ENCODE measurements at regions not wholly inside any gene's neighbourhood (a gene's known extent, or its start where the extent isn't known, plus 50 kb on each side); places are given as distances from the start of the nearest gene placed in this dataset.
"Not testable (repeated sequence)": the region's sequence is repeated elsewhere in the genome, so short reads cannot be mapped to it uniquely, and the experiment has no call there.

DNA sequence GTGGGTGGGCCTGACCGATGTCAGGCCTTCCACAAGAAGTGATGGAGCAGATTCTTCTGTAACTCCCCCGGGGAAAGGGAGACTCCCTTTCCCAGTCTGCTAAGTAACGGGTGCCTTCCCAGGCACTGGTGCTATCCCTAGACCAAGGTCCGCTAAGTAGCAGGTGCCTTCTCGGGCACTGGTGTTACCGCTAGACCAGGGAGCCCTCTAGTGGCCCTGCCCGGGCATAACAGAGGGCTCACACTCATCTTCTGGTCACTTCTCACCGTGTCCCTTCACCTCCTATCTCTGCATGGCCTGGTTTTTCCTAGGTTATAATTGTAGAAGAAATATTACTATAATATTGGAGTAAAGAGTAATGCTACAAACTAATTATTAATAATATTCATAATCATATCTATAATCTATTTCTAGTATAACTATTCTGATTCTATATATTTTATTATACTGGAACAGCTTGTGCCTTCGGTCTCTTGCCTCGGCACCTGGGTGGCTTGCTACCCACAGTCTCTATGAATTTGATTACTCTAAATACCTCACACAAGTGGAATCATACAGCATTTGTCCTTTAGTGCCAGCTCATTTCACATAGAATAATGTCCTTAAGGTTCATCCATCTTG lies 1378.7 kb downstream of the XPNPEP1 start:
- H3K4me1 Mint-ChIP-seq = no peaks in the 10 kb centered on the region
- H3K27ac Mint-ChIP-seq = no peak overlapping the region
- H3K9me3 Mint-ChIP-seq = no peaks in the 10 kb centered on the region
- peak; percentile 29 for DNase-seq
- CTCF ChIA-PET = no interaction called here
- POLR2A ChIA-PET = no interaction called here
- H3K4me3 Mint-ChIP-seq = no peak overlapping the region
- no peaks in the 10 kb centered on the region for H3K36me3 Mint-ChIP-seq (ENCODE audit: low read depth)
- no peaks in the 10 kb centered on the region for H3K27me3 Mint-ChIP-seq

DNA sequence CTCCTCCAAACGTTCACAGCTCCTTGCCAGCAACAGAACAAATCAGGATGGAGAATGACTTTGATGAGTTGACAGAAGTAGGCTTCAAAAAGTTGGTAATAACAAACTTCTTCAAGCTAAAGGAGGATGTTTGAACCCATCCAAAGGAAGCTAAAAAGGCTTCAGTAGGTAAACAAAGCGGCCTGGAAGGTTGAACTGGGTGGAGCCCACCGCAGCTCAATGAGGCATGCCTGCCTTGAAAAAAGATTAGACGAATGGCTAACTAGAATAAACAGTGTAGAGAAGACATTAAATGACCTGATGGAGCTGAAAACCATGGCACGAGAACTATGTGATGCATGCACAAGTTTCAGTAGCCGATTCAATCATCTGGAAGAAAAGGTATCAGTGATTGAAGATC lies 1369.0 kb upstream of the SORCS1 start:
- H3K4me1 Mint-ChIP-seq; H3K36me3 Mint-ChIP-seq (ENCODE audit: low read depth); H3K9me3 Mint-ChIP-seq; H3K27ac Mint-ChIP-seq; CTCF ChIA-PET; DNase-seq; POLR2A ChIA-PET; H3K4me3 Mint-ChIP-seq; H3K27me3 Mint-ChIP-seq: not testable (repeated sequence)

DNA sequence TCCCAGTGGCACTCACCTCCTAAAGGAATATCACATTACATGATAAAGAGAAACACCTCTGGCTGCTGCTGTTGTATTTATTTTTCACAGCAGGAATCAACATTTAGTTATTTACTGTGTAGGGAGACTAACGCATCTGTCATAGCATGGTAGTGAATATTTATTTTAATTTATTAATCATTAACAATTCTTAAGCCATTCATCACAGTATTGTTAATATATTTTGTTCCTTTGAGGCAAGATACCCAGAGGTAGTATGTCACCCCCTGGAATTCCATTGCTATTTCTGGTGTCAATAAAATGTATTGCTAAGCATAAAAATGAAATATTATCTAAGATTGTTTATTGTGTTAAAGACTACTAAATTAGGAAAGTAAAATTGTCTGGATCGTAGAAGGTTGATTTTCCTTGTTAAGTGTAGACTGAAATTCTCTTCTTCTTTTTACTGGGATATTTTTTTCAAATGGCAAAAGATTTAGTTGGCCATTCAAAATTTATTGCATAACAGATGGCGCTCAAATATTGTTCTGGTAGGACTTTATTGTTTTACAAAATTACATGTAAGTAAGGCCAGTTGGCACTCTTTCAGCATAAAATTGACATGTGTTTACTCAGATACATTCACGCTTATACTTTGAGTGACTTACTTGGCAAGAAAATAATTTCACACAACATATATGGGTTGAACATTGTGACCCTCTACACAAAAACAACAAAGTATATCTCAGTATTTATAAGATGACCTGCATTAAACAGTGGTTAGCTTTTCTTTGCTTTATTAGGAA lies 1358.7 kb upstream of the SORCS1 start:
- POLR2A ChIA-PET = no interaction called here
- H3K36me3 Mint-ChIP-seq (ENCODE audit: low read depth) = no peaks in the 10 kb centered on the region
- H3K27ac Mint-ChIP-seq = no peak overlapping the region
- no peaks in the 10 kb centered on the region for H3K27me3 Mint-ChIP-seq
- no peak for DNase-seq
- no peak overlapping the region for H3K4me3 Mint-ChIP-seq
- H3K4me1 Mint-ChIP-seq = no peaks in the 10 kb centered on the region
- H3K9me3 Mint-ChIP-seq = peaks cover 3% of the 10 kb centered on the region
- CTCF ChIA-PET = no interaction called here

DNA sequence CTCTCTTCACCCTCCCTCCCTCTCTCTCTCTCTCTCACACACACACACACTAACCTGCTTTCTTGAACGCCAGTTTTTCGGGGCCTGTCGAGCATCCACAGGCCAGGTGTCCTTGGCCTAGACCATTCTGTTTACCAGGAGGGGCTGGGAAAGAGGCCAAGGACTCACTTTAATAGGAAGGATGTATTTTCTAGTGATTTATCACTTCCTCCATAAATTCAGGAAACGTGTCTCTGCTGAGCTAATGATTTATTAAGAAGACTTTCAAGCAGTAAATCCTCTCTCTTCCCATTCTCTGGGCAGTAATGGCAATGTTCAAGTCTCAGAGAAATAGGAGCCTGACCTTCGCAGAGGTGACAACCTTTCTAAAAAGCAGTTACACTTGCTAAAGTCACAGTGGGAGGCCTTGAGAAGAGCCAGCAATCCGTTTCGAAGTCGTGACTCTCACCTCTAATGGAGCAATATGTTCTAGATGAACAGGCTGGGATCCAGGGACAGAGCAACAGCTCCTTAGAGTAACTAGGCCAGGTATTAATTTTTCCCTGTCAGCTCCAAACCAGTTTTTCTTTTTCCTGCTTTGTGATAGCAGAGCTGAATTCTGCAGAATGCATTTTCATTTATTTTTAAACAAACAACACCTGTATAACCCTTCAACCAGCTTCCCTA lies 1357.5 kb upstream of the SORCS1 start:
- H3K9me3 Mint-ChIP-seq = peaks cover 4% of the 10 kb centered on the region
- H3K4me1 Mint-ChIP-seq = no peaks in the 10 kb centered on the region
- no peak for DNase-seq
- H3K36me3 Mint-ChIP-seq (ENCODE audit: low read depth) = no peaks in the 10 kb centered on the region
- ChIA-PET POLR2A (no interaction called here), CTCF (no interaction called here)
- no peak overlapping the region for H3K27ac Mint-ChIP-seq
- no peak overlapping the region for H3K4me3 Mint-ChIP-seq
- no peaks in the 10 kb centered on the region for H3K27me3 Mint-ChIP-seq

DNA sequence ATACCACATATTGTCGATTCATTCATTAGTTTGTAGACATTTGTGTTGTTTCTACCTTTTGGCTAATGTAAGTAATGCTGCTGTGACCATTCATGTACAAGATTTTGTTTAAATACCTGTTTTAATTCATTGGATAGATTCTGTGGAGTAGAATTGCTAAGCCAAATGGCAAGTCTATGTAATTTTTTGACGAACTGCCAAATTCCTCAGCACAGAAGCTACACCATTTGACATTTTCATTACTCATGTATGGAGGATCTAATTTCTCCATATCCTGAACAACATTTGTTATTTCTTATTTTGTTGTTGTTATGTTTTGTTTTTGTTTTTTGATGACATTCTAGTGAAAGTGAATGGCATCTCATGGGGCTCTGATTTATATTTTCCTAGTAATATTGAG lies 1351.3 kb upstream of the SORCS1 start:
- Mint-ChIP-seq H3K9me3 (peaks cover 2% of the 10 kb centered on the region), H3K4me3 (no peak overlapping the region), H3K4me1 (no peaks in the 10 kb centered on the region), H3K27me3 (no peaks in the 10 kb centered on the region), H3K36me3 (ENCODE audit: low read depth) (no peaks in the 10 kb centered on the region), H3K27ac (no peak overlapping the region)
- CTCF ChIA-PET = no interaction called here
- no peak for DNase-seq
- POLR2A ChIA-PET = no interaction called here

DNA sequence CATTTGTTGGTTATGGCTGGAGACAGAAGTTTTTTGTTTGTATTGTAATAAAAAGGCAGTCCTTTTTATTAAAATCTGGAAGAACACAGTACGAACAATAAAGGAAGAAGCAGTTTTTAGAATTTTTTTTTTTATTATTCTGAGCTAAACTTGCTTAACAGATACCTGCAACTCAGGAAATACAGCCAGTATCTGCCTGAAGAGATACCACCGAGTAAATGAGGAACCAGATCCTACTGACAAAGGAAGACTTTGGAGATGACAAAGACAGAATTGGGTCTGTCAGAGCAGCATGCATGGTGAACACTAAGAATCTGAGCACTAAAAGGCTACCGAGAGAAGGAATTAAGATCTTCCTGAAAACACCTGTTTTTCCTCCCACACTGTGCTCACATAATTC lies 1335.9 kb upstream of the SORCS1 start:
- no peak overlapping the region for H3K27ac Mint-ChIP-seq
- no peak overlapping the region for H3K4me3 Mint-ChIP-seq
- no peak for DNase-seq
- ChIA-PET POLR2A (no interaction called here), CTCF (no interaction called here)
- no peaks in the 10 kb centered on the region for H3K36me3 Mint-ChIP-seq (ENCODE audit: low read depth)
- H3K27me3 Mint-ChIP-seq = no peaks in the 10 kb centered on the region
- H3K9me3 Mint-ChIP-seq = peaks cover 20% of the 10 kb centered on the region
- no peaks in the 10 kb centered on the region for H3K4me1 Mint-ChIP-seq

DNA sequence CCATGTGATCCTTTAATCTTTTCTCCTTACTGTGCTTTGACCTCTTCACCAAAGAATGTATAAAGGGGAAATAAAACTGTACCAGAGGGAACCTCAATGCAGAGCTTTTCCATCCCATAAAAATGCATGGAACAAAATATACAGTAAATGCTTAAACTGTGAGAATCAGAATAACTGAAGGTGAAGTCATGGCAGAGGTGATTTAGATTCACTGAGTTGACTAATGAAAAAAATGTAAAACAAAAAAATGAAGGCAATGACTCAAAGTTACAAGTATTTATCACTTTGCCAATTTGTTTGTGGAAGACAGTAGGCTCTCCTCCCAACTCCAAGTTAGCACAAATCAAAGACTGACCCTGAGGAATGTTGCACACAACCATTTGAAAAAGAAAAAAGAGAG lies 1331.6 kb upstream of the SORCS1 start:
- CTCF ChIA-PET = no interaction called here
- H3K9me3 Mint-ChIP-seq = peaks cover 5% of the 10 kb centered on the region
- H3K4me3 Mint-ChIP-seq = no peak overlapping the region
- no peaks in the 10 kb centered on the region for H3K27me3 Mint-ChIP-seq
- H3K36me3 Mint-ChIP-seq (ENCODE audit: low read depth) = no peaks in the 10 kb centered on the region
- no peaks in the 10 kb centered on the region for H3K4me1 Mint-ChIP-seq
- DNase-seq = no peak
- POLR2A ChIA-PET = no interaction called here
- no peak overlapping the region for H3K27ac Mint-ChIP-seq

DNA sequence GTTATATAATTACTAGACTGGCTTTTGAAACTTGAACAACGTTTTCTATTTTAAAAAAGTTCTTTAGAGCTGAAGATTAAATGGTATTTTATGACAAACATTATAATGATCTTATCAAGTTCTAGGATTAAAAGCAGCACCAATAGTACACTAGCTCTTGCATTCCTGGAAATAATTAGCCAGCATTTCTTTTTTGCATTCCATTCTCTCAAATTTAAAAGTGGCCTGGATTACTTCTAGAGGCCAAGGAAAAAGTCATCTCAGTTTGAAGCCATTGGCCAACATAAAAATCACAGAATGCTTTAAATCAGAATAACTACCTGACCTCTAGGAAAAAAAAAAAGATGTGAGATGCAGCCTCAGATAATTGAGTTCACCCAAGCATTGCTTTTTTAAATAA lies 1326.4 kb upstream of the SORCS1 start:
- no peak overlapping the region for H3K27ac Mint-ChIP-seq
- H3K27me3 Mint-ChIP-seq = no peaks in the 10 kb centered on the region
- no peak for DNase-seq
- no peaks in the 10 kb centered on the region for H3K36me3 Mint-ChIP-seq (ENCODE audit: low read depth)
- H3K4me3 Mint-ChIP-seq = no peak overlapping the region
- ChIA-PET POLR2A (no interaction called here), CTCF (no interaction called here)
- no peaks in the 10 kb centered on the region for H3K4me1 Mint-ChIP-seq
- H3K9me3 Mint-ChIP-seq = peaks cover 7% of the 10 kb centered on the region

DNA sequence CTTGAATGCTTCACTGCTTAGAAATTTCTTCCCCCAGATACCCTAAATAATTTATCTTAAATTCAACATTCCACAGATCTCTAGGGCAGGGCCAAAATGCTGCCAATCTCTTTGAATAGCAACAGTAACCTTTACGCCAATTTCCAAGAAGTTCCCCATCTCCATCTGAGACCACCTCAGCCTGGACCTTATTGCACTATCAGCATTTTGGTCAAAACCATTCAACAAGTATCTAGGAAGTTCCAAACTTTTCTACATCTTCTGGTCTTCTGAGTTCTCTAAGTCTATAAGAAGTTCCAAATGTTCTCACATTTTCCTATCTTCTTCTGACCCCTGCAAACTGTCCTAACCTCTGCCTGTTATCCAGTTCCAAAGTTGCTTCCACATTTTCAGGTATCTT lies 1306.9 kb upstream of the SORCS1 start:
- no peak for DNase-seq
- Mint-ChIP-seq H3K27me3 (peaks cover 2% of the 10 kb centered on the region), H3K4me1 (no peaks in the 10 kb centered on the region), H3K4me3 (no peak overlapping the region), H3K27ac (no peak overlapping the region), H3K36me3 (ENCODE audit: low read depth) (no peaks in the 10 kb centered on the region), H3K9me3 (peaks cover 16% of the 10 kb centered on the region)
- ChIA-PET CTCF (no interaction called here), POLR2A (no interaction called here)

DNA sequence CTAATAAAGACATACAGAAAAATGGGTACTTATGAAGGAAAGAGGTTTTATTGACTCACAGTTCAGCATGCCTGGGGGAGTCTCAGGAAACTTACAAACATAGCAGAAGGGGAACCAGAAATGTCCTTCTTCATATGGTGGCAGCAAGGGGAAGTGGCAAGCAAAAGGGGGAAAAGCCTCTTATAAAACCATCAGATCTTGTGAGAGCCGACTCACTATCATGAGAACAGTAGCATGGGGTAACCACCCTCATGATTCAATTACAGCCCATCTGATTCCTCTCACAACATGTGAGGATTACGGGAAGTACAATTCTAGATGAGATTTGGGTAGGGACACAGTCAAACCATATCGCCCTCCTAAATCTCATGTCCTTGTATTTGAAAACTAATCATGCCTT lies 1305.4 kb upstream of the SORCS1 start:
- H3K27me3 Mint-ChIP-seq = peaks cover 2% of the 10 kb centered on the region
- no peaks in the 10 kb centered on the region for H3K36me3 Mint-ChIP-seq (ENCODE audit: low read depth)
- POLR2A ChIA-PET = no interaction called here
- CTCF ChIA-PET = no interaction called here
- H3K4me3 Mint-ChIP-seq = no peak overlapping the region
- DNase-seq = no peak
- no peaks in the 10 kb centered on the region for H3K4me1 Mint-ChIP-seq
- H3K27ac Mint-ChIP-seq = no peak overlapping the region
- peaks cover 12% of the 10 kb centered on the region for H3K9me3 Mint-ChIP-seq

DNA sequence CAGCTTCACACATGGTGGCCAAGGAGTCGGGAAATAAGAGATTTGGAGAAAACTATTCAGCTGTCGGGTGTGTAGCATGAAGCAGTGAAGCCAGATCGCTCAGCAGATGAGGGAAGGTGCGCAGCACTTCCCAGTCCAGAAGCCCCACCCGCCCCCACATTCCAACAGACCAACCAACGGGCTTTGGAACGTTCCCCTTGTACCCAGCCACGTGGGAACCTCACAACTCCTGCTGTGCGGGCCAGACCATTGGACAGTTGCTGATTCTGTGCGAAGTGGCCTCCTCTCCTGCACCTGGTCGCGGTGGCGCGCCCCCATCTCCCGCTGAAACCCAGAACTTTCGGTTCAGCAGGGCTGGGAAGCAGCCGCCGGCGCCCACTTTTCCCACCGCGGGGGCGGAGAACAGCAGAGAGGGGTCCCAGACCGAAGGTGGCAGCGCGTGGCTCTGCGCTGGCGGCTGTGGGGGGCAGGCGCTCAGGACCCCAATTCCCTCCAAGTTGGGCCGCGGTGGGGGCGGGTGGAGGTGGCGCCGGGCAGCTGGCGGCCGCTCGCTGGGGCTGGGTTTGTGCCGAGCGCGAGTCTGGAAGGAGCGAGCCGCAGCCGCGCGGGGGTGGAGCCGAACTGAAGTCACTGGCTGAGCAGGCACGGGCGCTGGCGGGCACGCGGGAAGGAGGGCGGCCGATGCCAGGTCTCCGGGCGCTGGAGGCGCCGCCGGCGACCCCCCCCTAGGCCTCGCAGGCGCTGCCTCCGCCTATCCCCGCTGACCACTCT lies 1301.5 kb upstream of the SORCS1 start:
- Mint-ChIP-seq H3K27me3 (peaks cover 2% of the 10 kb centered on the region), H3K36me3 (ENCODE audit: low read depth) (no peaks in the 10 kb centered on the region), H3K4me3 (no peak overlapping the region), H3K9me3 (peaks cover 8% of the 10 kb centered on the region), H3K27ac (no peak overlapping the region), H3K4me1 (no peaks in the 10 kb centered on the region)
- CTCF ChIA-PET = no interaction called here
- no peak for DNase-seq
- POLR2A ChIA-PET = no interaction called here

DNA sequence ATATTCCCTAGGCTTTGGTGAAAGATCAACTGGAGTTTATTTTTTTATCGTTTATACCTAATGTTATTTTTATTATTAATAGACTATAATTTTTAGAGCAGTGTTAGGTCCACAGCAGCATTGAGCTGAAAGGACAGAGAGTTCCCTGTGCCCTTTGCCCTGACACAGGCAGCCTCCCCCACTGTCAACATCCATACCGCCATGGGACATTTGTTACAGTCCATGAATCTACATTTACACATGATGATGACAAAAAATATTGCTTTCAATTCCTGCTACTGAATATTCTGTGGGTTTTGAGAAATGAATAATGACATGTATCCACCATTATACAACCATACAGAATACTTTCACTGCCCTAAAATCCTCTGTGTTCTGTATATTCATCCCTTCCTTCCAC lies 1297.5 kb upstream of the SORCS1 start:
- H3K4me1 Mint-ChIP-seq = no peaks in the 10 kb centered on the region

DNA sequence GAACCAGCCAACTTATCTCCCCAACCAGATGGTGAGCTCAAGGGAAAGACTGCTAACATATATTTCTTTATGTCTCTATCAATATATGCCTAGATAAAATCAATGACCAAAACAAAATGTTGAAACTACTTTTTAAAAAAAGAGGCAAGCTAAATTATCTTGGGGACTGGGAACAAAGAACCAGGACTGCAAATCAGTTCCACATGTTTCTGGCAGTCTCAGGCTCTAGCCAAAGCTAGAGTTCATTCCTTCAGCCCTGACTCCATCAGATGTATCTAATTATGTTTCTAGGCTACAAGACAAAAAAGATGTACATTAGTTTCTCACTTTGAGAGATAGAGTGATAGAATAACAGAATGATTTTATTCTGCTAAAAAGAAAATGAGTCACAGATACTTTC lies 1290.3 kb upstream of the SORCS1 start:
- Mint-ChIP-seq H3K36me3 (ENCODE audit: low read depth) (no peaks in the 10 kb centered on the region), H3K4me3 (no peak overlapping the region)
- CTCF ChIA-PET = no interaction called here

More for the DNA sequence above, 1297.5 kb upstream of the SORCS1 start:
- ChIA-PET CTCF (no interaction called here), POLR2A (no interaction called here)
- Mint-ChIP-seq H3K36me3 (ENCODE audit: low read depth) (no peaks in the 10 kb centered on the region), H3K9me3 (peaks cover 8% of the 10 kb centered on the region), H3K27me3 (peaks cover 2% of the 10 kb centered on the region), H3K4me3 (no peak overlapping the region), H3K27ac (no peak overlapping the region)
- DNase-seq = no peak

More for the DNA sequence above, 1290.3 kb upstream of the SORCS1 start:
- Mint-ChIP-seq H3K27me3 (no peaks in the 10 kb centered on the region), H3K27ac (no peak overlapping the region), H3K4me1 (no peaks in the 10 kb centered on the region), H3K9me3 (peaks cover 17% of the 10 kb centered on the region)
- no peak for DNase-seq
- POLR2A ChIA-PET = no interaction called here
